ENCODE measurements at regions not wholly inside any gene's neighbourhood (a gene's known extent, or its start where the extent isn't known, plus 50 kb on each side); places are given as distances from the start of the nearest gene placed in this dataset.

DNA sequence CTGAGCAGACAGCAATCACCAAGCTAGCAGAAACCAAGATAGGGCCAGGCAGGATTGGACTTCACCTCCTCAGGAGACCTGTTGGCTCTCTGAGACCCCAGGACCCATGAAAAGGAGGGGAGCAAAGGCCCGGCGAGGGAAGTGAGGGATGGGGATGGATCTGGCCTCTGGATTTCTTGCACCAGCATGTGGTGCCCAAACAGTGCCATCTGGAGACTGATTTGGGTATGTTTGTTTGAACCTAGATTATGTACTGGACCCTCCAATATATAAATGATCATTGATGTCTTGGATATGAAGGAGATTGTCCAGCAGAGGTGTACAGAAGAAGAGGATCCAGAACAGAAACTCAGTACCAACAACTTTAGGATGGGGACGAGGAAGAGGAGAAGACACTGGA is 83.4 kb upstream of the LY86 start:
- TF ChIP-seq, protein P1, sequence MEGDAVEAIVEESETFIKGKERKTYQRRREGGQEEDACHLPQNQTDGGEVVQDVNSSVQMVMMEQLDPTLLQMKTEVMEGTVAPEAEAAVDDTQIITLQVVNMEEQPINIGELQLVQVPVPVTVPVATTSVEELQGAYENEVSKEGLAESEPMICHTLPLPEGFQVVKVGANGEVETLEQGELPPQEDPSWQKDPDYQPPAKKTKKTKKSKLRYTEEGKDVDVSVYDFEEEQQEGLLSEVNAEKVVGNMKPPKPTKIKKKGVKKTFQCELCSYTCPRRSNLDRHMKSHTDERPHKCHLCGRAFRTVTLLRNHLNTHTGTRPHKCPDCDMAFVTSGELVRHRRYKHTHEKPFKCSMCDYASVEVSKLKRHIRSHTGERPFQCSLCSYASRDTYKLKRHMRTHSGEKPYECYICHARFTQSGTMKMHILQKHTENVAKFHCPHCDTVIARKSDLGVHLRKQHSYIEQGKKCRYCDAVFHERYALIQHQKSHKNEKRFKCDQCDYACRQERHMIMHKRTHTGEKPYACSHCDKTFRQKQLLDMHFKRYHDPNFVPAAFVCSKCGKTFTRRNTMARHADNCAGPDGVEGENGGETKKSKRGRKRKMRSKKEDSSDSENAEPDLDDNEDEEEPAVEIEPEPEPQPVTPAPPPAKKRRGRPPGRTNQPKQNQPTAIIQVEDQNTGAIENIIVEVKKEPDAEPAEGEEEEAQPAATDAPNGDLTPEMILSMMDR (IDR thresholded peaks at IDR 0.05): no peak
- TF ChIP-seq POLR2A (IDR thresholded peaks at IDR 0.05): no peak
